D721Med (cell line): ENCODE measurements at regions not wholly inside any gene's neighbourhood (a gene's known extent, or its start where the extent isn't known, plus 50 kb on each side); places are given as distances from the start of the nearest gene placed in this dataset.

ENCODE experiments used
- DNase-seq: peaks from one replicate; pipeline ENCODE4 v3.0.0; 2011; ENCODE audit warnings: low spot score; ENCODE audit not compliant: insufficient read length
- FAIRE-seq: peaks from 2 replicates; lab custom pipeline; 2011; peaks lifted over from hg19 to GRCh38; lab: Jason Lieb, UNC
- TF ChIP-seq, protein P1 (sequence below): IDR thresholded peaks from 2 replicates; pipeline ENCODE4 v1.5.1; 2012; ENCODE audit warnings: mild to moderate bottlenecking, control low read depth; ENCODE audit not compliant: insufficient read depth; ENCODE audit errors: missing control alignments

- no peak for DNase-seq
- TF ChIP-seq, protein P1, sequence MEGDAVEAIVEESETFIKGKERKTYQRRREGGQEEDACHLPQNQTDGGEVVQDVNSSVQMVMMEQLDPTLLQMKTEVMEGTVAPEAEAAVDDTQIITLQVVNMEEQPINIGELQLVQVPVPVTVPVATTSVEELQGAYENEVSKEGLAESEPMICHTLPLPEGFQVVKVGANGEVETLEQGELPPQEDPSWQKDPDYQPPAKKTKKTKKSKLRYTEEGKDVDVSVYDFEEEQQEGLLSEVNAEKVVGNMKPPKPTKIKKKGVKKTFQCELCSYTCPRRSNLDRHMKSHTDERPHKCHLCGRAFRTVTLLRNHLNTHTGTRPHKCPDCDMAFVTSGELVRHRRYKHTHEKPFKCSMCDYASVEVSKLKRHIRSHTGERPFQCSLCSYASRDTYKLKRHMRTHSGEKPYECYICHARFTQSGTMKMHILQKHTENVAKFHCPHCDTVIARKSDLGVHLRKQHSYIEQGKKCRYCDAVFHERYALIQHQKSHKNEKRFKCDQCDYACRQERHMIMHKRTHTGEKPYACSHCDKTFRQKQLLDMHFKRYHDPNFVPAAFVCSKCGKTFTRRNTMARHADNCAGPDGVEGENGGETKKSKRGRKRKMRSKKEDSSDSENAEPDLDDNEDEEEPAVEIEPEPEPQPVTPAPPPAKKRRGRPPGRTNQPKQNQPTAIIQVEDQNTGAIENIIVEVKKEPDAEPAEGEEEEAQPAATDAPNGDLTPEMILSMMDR = no peak
- FAIRE-seq = no peak
Measured at GRCh38 chr5:152089644-152090043, 165.0 kb upstream of the GLRA1 start.

DNA sequence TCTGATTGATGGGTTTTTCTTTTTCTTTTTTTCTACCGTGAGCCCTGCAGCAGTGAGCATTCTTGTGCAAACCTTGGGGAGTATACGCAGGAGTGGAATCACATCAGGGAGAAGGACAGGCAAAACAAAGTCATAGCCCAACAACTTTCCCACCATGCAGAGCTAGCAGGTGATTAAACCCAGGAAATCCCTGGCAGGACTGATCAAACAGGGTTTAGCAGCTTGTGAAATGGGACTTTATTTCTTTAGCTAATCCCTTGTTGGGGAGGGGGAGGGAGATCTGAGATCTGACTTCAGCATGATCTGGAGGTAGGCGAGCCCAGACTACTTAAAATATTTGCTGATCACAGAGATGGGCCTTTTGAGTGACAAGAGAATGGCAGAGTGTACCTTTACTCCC lies 162.0 kb upstream of the GLRA1 start:
- FAIRE-seq = no peak
- TF ChIP-seq, protein P1 = no peak
- no peak for DNase-seq

DNA sequence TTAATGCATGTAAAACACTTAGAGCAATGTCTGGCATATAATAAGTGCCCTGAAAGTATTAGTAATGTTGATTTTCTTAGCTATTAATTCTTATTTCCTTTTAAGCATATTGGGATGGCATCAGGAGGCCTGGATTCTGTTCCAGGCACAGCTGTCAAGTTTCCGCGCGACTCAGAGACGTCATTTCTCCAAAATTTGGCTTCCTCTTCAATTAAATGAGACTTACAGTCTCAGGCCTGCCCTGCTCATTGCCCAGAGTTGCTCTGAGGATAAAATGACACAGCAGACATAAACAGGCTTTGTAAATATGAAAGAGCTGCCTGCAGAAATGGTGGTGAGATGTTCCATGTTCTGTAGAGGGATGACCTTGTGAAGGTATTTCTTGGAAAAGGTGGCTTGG lies 159.8 kb upstream of the GLRA1 start:
- TF ChIP-seq, protein P1 = no peak
- FAIRE-seq (no peak), DNase-seq (no peak)

GRCh38 chr5:152083231-152083630 lies 158.6 kb upstream of the GLRA1 start:
- FAIRE-seq (no peak), DNase-seq (no peak)
- TF ChIP-seq, protein P1 = no peak

DNA sequence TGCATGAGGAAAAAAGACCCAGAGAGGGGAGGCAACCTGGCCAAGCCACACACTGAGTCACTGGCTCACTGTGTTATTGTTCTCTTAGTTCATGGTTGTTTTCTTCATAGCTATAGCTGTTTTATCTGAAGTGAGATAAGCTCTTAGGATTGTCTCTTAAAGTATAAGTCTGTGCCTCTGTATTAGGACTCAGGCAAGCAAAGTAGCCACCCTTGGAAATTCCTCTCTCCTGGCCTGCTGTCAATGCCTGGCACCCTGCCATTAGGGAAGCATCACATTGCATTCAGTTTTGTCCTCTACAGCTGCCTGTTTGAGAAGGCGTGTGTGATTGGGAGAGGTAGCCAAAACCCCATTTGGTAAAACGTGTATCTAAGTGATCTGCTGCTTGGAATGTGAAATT lies 147.4 kb upstream of the GLRA1 start:
- FAIRE-seq = no peak
- TF ChIP-seq, protein P1 = no peak
- no peak for DNase-seq

DNA sequence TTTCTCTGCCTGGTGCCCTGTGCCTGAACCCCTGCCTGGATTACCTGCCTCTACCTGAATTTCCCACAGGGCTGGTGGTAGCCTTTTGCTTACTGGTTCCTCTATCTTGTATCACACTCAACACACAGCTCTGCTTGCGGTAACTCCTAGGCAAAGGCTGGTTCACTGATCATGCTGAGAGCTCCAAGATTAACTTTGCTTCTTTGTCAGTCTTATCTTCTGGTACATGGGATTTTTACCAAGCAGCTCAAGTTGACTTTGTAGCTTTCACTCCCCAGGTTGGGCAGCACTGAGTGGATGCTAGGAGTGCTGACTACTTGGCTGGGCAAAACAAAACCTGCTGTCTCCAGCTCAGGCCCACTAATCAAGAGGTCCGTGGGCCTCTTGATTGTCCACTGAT lies 145.9 kb upstream of the GLRA1 start:
- DNase-seq (no peak), FAIRE-seq (no peak)
- TF ChIP-seq, protein P1 = no peak

DNA sequence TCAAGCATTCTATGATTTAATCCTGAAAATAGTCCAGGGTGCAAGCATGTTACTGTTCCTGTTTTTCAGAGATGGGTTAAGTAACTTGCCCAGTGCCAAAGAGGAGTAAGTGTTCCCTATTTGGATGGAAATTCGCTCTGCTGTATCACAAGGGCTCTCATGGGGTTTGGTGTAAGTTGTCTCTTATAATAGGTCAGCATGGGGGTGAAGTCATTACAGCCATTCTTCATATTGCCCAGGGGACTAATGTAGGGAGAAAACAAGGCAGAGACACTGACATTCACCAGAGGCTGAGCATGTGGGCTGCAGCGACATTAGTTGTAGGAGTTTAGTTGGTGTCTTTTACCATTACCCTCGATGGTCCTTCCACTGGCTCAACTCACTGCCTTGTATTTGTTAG lies 142.1 kb upstream of the GLRA1 start:
- DNase-seq = no peak
- FAIRE-seq = no peak
- TF ChIP-seq, protein P1 = no peak
